Thymus (tissue), 11 donors: ENCODE measurements at regions not wholly inside any gene's neighbourhood (a gene's known extent, or its start where the extent isn't known, plus 50 kb on each side); places are given as distances from the start of the nearest gene placed in this dataset.
"Not testable (repeated sequence)": the region's sequence is repeated elsewhere in the genome, so short reads cannot be mapped to it uniquely, and the experiment has no call there.

Experiments
- DNase-seq, 9 donors: peaks; one replicate each; pipeline ENCODE4 v3.0.0-alpha.2; 2013; ENCODE audit warnings: low spot score in 9 of 9, low read depth in 6 of 9, missing footprints in 1 of 9
- H3K27ac ChIP-seq, 2 donors: one replicate each; pipeline ENCODE4 v1.5.1; 2013; ENCODE audit warnings: control low read depth in 1 of 2, low read depth in 1 of 2, low read length in 1 of 2, mild to moderate bottlenecking in 1 of 2, moderate library complexity in 1 of 2
- H3K27me3 ChIP-seq, 2 donors: one replicate each; pipeline ENCODE4 v1.5.1; 2013; ENCODE audit warnings: low read length in 1 of 2; ENCODE audit not compliant: control insufficient read depth in 2 of 2, insufficient read depth in 1 of 2
- H3K36me3 ChIP-seq, 2 donors: one replicate each; pipeline ENCODE4 v1.5.1; 2013; ENCODE audit warnings: low read length in 1 of 2, mild to moderate bottlenecking in 1 of 2, moderate library complexity in 1 of 2; ENCODE audit not compliant: control insufficient read depth in 2 of 2, insufficient read depth in 2 of 2
- H3K4me1 ChIP-seq, 2 donors: one replicate each; pipeline ENCODE4 v1.5.1; 2013; ENCODE audit warnings: low read length in 2 of 2; ENCODE audit not compliant: control insufficient read depth in 2 of 2, insufficient read depth in 2 of 2
- H3K4me3 ChIP-seq, 2 donors: one replicate each; pipeline ENCODE4 v1.5.1; 2013; ENCODE audit warnings: low read length in 2 of 2, control low read depth in 1 of 2, mild to moderate bottlenecking in 1 of 2
- H3K9me3 ChIP-seq, 2 donors: one replicate each; pipeline ENCODE4 v1.5.1; 2013; ENCODE audit warnings: low read length in 1 of 2, mild to moderate bottlenecking in 1 of 2; ENCODE audit not compliant: control insufficient read depth in 2 of 2, insufficient read depth in 1 of 2
- WGBS: extraction: QIAGEN DNeasy Blood & Tissue Kit; methylation state at CpG from one replicate; pipeline ENCODE4 v1.1.7; 2013; 5-methylcytosine and 5-hydroxymethylcytosine counted together
- donor health status: healthy.

DNA sequence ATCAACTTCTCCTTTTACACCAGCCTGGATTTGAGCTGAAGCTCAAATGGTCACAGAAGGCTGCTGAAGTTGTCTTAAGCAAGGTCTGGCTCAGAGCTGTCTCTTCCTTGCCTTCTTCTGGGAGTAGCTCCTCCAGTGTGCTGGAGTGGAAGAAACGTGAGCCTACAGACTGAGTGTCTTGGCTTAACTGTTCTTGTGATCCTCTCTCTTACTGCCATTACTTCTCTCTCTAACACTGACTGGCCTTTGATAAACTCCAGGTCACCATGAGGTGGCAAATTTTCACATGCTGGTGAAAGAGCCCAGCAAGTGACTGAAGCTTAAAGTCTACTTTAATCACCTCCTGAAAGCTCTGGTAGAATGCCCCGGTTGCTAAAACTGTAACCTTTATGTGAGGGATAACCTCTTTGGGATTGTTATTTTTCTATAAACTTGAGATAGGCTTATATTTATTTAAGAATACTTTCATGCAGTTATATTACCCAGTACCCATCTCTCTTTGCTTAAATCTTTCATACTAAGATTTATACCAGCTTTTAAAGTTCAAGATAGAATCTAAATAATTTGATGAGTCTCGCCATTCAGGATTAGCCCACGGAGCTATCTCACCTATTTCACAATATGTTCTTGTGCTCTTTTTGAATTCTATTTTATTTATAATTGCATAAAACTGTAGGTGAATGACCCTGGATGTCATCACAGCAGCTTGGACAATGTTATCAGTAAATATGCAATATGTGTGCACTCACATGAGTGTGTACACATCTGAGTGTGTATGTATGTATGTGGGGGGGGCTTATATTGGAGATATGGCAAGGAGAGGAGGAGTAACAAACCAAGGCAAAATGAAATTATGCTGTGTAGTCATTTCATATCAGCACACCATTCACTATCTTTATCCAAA, 924.0 kb downstream of the LTN1 start:
- H3K36me3 ChIP-seq = no peaks in the 10 kb centered on the region
- no peak overlapping the region for H3K4me3 ChIP-seq
- H3K27ac ChIP-seq = no peak overlapping the region
- H3K4me1 ChIP-seq = no peaks in the 10 kb centered on the region
- DNase-seq = no peak
- no peaks in the 10 kb centered on the region for H3K9me3 ChIP-seq
- H3K27me3 ChIP-seq = no peaks in the 10 kb centered on the region
- WGBS = 84% methylated on average over 4 of the region's 4 CpGs

DNA sequence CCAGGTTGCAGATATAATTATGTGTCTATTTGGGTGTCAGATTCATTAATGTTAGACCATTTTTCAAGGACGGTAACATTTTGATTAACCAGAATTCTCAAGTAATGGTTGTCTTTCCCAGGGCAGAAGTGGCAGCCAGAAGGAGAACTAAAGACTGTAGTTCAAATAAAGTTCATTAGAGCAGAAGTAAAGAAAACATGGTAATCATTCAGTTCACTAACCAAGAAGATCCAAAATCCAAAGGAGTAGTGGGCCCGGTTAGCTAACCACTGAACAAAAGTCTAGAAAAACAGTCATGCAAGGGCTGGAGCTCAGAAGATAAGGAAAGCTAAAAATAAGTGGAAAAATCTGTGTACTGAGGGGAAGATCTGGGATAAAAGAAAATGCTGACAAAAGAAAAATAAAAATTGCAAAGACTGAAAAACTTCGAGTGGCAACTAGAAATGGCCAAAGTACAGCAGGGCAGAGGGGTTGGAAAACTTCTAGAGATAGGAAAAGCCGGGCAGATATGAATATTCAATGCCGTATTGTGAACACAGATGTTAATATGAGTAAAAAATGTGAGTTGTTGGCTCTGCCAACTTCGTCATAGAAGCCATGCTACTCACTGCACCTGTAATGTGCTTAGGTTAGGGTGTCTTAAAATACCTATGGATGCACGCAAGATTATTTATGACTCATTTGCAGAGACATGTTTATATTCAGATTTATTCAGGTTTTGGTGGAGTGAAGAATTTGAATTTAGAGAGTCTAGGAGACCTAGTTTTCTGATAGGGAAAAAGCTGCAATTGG, 925.9 kb downstream of the LTN1 start:
- Histone ChIP-seq H3K9me3 (no peaks in the 10 kb centered on the region), H3K36me3 (no peaks in the 10 kb centered on the region), H3K4me1 (no peaks in the 10 kb centered on the region), H3K27me3 (no peaks in the 10 kb centered on the region), H3K4me3 (no peak overlapping the region), H3K27ac (no peak overlapping the region)
- WGBS = 89% methylated on average over 7 of the region's 7 CpGs
- DNase-seq = no peak

DNA sequence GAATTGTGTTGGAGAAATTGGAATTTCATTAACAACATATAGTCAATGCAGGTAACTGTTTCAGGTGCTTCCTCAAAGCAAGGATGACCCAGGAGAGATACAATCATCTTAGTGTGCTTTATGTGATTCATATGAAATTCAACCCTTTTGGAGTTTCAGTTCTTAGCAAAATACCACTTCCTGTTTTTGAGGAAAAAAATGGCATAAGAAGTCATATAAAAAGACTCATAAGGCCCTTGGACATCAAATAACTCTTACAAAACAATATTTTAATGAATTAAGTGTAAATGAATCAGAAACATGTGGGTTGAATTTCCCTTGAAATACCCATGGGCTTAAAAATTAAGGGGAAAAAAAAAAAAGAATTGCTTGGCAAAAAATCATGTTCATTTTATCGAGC, 926.6 kb downstream of the LTN1 start:
- H3K4me3 ChIP-seq = no peak overlapping the region
- no peaks in the 10 kb centered on the region for H3K27me3 ChIP-seq
- no peaks in the 10 kb centered on the region for H3K4me1 ChIP-seq
- no peaks in the 10 kb centered on the region for H3K36me3 ChIP-seq
- H3K9me3 ChIP-seq = no peaks in the 10 kb centered on the region
- 66% methylated on average over 1 of the region's 1 CpG for WGBS
- DNase-seq = no peak
- H3K27ac ChIP-seq = no peak overlapping the region

DNA sequence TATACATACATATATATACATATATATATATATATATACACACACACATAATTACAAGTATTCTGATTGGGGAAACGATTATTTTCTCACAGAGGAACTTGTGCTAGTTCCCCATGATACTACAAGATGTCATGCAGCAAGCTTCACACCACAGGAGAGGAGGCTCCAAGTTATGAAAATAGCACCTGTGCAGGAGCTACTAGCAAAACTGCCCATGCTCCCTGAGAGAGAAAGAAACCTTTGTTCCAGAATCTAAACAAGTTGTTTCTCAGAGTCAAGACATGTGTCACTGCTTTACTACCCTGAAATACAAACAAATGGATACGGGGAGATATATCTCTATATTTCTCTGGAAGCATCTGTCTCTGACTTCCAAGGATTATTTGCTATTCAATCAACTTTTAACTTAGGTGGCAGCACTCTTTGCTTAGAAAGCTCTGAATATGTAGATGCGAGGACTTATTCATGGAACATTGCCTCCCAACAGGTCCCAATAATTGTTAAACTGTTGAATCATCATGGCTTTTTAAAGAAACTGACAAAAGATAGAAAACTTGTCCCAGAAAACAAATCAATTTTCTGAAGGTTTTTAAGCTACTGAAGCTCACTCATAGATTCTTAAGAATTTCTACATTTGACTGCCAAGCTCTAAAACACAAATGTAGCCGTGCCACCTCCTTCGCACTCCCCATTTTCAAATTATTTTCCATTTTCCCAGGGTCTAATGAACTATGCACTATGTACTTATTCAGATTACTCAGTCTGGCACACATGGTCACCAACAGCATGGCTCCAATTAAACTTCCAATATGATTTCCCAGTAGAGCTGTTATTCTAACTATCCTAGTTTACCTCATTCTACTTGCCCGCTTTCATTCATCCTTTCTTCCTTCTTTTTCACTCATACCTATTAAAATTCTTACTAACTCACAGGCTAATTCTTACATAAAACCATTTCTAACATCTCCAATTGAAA, 929.1 kb downstream of the LTN1 start:
- H3K27me3 ChIP-seq = no peaks in the 10 kb centered on the region
- no peaks in the 10 kb centered on the region for H3K9me3 ChIP-seq
- H3K36me3 ChIP-seq = no peaks in the 10 kb centered on the region
- no peak for DNase-seq
- H3K4me1 ChIP-seq = no peaks in the 10 kb centered on the region
- no peak overlapping the region for H3K4me3 ChIP-seq
- whole genome bisulfite sequencing = 95% methylated on average over 6 of the region's 6 CpGs
- H3K27ac ChIP-seq = no peak overlapping the region

DNA sequence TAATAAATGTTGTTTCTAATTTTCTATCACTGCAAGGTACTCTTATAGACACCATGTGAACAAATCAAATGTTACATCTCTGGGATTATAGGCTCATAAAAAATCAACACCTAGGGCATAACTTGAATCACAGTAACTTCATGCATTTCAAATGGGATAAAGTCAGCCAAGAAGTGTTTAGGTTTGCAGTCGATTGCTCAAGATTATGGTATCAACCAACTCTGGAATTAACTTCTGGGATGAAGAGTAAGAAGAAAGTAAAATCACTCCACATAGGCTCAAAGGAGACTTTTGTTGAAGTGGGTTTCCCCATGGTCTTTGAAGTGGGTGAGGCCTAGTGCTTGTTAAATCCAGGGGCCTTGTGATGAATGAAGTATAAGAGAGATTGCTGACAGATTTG, 939.7 kb downstream of the LTN1 start:
- WGBS = 86% methylated on average over 1 of the region's 1 CpG

DNA sequence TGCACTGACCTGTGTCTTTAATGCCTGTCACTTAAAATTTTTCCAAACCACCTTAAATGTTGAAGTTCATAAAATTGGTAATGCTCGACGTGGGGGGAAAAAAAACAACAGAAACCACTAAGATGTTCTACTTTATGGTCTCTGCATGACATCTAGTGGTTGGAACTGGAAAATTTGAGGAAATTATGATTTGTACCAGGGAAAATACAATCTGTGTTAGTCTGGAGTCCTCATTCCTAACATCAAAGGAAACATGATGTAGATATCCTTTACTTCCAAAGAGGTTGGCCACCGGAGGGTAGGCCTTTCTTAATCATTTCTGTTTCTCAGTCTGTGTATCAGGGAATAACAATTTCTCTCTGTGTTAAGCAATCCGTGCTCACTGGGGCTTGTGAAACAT, 941.0 kb downstream of the LTN1 start:
- H3K4me1 ChIP-seq, DNase-seq, H3K9me3 ChIP-seq, H3K27ac ChIP-seq, H3K27me3 ChIP-seq, H3K36me3 ChIP-seq, H3K4me3 ChIP-seq: not testable (repeated sequence)
- WGBS = 28% methylated on average over 4 of the region's 4 CpGs

More for the DNA sequence above, 939.7 kb downstream of the LTN1 start:
- H3K27me3 ChIP-seq, DNase-seq, H3K4me1 ChIP-seq, H3K27ac ChIP-seq, H3K36me3 ChIP-seq, H3K9me3 ChIP-seq, H3K4me3 ChIP-seq: not testable (repeated sequence)

DNA sequence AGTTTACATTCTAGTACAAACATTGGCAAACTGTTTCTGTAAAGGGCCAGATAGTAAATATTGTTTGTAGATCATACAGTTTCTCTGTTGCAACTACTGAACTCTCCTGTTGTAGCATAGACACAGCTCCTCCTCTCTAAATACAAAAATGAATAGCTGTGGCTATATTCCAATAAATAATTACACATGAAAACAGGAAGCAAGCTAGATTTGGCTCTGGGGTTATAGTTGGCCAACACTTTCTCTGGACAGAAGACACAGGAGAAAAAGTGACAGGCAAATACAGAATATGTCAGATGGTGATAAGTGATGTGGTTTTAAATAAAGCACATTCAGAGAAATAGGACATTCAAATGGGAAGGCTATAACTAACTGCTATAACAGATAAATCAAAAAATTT, 957.0 kb downstream of the LTN1 start:
- not testable (repeated sequence) for H3K4me1 ChIP-seq, H3K27ac ChIP-seq, H3K4me3 ChIP-seq, H3K27me3 ChIP-seq, H3K36me3 ChIP-seq, H3K9me3 ChIP-seq, DNase-seq

DNA sequence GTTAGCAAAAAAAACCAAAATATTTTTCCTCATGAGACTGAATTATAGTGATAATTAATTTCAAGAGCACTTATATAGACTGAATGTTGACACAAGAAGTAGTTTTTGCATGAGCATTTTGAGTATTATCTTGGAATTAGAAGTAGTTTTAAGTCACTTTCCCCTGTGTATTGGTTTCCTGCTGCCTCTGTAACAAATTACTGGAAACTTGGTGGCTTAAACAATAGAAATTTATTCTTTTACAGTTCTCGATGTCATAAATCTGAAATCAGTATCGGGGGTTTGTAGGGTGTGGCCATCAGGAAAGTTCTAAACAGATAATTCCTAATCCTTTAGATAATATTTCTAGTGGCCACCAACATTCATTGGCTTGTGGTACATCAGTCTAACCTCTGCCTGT, 957.8 kb downstream of the LTN1 start:
- not testable (repeated sequence) for H3K4me3 ChIP-seq, H3K27me3 ChIP-seq, DNase-seq, H3K4me1 ChIP-seq, H3K9me3 ChIP-seq, H3K36me3 ChIP-seq, H3K27ac ChIP-seq
- WGBS = 98% methylated on average over 2 of the region's 2 CpGs
